HFFc6 (cell line): ENCODE measurements at regions not wholly inside any gene's neighbourhood (a gene's known extent, or its start where the extent isn't known, plus 50 kb on each side); places are given as distances from the start of the nearest gene placed in this dataset.

ENCODE experiments used
- DNase-seq: peaks from one replicate; pipeline ENCODE4 v3.0.0-alpha.2; 2018
- H3K27ac Mint-ChIP-seq: 2 replicates; pipeline ENCODE4 v1.8.0; 2020; ENCODE audit warnings: mild to moderate bottlenecking, mixed read lengths
- H3K27me3 Mint-ChIP-seq: 2 replicates; pipeline ENCODE4 v1.8.0; 2021; ENCODE audit warnings: mild to moderate bottlenecking, moderate library complexity, mixed read lengths; ENCODE audit not compliant: insufficient read depth
- H3K36me3 Mint-ChIP-seq: 2 replicates; pipeline ENCODE4 v1.8.0; 2021; ENCODE audit warnings: low read depth, mixed read lengths
- H3K4me1 Mint-ChIP-seq: 2 replicates; pipeline ENCODE4 v1.8.0; 2020; ENCODE audit warnings: low read depth, mixed read lengths
- H3K4me3 Mint-ChIP-seq: 2 replicates; pipeline ENCODE4 v1.8.0; 2020; ENCODE audit warnings: mild to moderate bottlenecking, moderate library complexity, mixed read lengths
- H3K9me3 Mint-ChIP-seq: 2 replicates; pipeline ENCODE4 v1.8.0; 2020; ENCODE audit warnings: mild to moderate bottlenecking, mixed read lengths
- TF ChIP-seq, protein P1 (sequence below): fragments of 200-600 bp; sonication (generic); IDR thresholded peaks from 2 replicates; pipeline ENCODE4 v1.5.0; 2021; ENCODE audit warnings: antibody characterized with exemption, mild to moderate bottlenecking

DNA sequence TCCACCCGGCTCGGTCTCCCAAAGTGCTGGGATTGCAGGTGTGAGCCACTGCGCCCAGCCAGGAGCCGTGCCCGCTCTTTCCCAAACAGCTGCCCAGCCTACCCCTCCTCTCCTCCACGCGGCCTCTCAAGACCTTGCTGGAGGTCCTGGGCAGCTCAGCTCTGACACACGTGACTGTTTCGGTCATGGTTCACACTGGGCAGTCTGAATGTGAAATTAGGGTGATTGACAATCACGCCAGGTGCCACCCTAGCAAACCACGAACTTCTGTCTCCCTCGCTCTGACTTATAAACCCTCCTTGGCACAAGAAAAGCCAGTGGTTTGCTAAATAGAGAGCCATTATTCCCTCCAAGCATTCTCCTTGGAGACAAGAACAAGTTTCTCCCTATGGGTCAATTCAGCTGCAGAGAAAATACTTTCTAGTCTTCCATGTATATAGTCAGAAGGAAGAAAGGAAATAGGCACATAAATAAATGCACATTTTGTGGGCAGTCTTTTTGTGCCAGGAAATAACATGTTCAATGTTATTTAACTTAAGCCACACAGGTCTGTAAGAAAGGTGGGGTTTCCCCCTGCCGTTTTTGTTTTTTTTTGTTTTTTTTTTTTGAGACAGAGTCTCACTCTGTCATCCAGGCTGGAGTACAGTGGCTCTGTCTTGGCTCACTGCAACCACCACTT, 121.9 kb upstream of the MEF2A start:
- Mint-ChIP-seq H3K36me3 (no peaks in the 10 kb centered on the region), H3K9me3 (no peaks in the 10 kb centered on the region), H3K27me3 (peaks cover 2% of the 10 kb centered on the region), H3K4me3 (no peak overlapping the region), H3K4me1 (peaks cover 22% of the 10 kb centered on the region), H3K27ac (no peak overlapping the region)
- TF ChIP-seq, protein P1, sequence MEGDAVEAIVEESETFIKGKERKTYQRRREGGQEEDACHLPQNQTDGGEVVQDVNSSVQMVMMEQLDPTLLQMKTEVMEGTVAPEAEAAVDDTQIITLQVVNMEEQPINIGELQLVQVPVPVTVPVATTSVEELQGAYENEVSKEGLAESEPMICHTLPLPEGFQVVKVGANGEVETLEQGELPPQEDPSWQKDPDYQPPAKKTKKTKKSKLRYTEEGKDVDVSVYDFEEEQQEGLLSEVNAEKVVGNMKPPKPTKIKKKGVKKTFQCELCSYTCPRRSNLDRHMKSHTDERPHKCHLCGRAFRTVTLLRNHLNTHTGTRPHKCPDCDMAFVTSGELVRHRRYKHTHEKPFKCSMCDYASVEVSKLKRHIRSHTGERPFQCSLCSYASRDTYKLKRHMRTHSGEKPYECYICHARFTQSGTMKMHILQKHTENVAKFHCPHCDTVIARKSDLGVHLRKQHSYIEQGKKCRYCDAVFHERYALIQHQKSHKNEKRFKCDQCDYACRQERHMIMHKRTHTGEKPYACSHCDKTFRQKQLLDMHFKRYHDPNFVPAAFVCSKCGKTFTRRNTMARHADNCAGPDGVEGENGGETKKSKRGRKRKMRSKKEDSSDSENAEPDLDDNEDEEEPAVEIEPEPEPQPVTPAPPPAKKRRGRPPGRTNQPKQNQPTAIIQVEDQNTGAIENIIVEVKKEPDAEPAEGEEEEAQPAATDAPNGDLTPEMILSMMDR = no peak
- no peak for DNase-seq

DNA sequence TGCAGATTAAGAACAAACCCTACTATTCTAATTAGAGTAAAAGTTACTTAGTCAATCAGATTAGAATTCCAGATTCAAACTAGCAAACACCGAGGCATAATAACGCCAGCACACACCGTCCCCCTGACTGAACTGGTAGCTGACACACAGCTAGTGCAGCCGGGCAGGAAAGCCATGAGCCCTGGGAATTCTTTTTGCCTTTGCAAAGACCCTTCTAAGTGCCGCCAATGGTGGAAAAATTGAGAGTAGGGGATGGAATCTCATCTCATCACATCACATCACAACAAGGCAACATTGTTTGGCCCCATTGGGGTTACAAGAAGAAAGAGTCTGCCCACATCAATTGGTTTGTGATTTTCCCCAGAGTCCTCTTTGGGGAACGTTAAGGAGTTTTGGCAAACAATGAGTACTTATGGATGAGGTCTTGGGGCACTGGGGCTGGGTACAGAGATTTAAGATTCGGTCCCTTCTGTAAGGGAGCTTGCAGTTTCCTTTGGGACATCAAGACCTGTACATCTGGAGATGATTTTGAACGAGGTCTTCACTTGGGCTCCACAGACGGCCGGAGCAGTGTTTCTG, 120.4 kb upstream of the MEF2A start:
- peaks cover 29% of the 10 kb centered on the region for H3K4me1 Mint-ChIP-seq
- peaks cover 4% of the 10 kb centered on the region for H3K27me3 Mint-ChIP-seq
- TF ChIP-seq, protein P1 = no peak
- H3K36me3 Mint-ChIP-seq = no peaks in the 10 kb centered on the region
- DNase-seq = no peak
- H3K4me3 Mint-ChIP-seq = no peak overlapping the region
- H3K27ac Mint-ChIP-seq = no peak overlapping the region
- no peaks in the 10 kb centered on the region for H3K9me3 Mint-ChIP-seq

DNA sequence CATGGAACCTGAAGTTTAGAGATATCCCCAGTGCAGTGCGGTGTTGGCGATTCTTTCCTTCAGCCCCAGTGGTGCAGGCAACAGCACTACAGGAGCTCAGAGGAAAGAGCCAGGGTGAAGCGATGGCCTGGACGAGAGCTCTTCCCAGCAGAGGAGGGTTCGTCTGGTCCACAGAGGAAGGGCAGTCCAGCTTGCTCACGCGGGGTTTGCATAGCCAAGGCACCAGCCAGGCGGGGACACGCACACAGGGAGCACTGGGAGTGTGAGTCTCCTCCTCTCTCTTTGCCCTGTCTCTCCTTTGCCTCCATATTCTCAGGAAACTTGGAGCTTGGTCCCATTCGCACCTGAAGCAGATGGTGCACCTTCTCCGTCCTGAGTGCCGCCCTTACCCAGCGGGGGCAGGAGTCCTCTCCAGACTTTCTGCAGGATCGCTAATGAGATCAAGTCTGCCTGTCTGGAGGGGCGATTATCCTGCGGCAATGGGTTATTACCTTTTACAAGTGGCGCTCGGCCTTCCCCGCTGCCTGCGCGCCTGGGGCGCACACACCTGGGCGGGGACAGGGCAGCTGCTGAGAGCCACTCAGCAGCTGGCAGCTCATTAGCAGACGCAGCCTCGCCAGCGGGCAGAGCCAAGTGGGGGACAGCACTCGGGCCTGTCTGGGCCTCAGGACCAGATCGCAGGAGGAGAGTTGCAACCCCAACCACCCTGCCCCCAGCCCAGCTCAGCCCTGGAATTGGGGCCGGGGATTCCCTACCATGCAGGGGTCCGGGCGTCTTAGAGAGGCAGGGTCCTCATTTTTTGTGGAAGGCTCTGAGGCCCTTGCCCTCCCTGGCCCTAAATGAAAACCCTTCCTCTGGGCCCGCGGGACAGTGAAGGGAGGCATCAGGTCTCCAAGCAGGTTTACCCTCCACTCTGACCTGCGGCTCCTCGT, 119.0 kb upstream of the MEF2A start:
- Mint-ChIP-seq H3K27ac (no peak overlapping the region), H3K27me3 (peaks cover 1% of the 10 kb centered on the region; the same call in 1 of the 2 replicates), H3K4me3 (no peak overlapping the region), H3K4me1 (peaks cover 20% of the 10 kb centered on the region), H3K36me3 (no peaks in the 10 kb centered on the region), H3K9me3 (no peaks in the 10 kb centered on the region)
- TF ChIP-seq, protein P1 = no peak
- DNase-seq = no peak

- peaks cover 1% of the 10 kb centered on the region; the same call in 1 of the 2 replicates for H3K27me3 Mint-ChIP-seq
- no peak overlapping the region for H3K4me3 Mint-ChIP-seq
- H3K9me3 Mint-ChIP-seq = no peaks in the 10 kb centered on the region
- TF ChIP-seq, protein P1 = no peak
- no peak overlapping the region for H3K27ac Mint-ChIP-seq
- peaks cover 17% of the 10 kb centered on the region for H3K4me1 Mint-ChIP-seq
- H3K36me3 Mint-ChIP-seq = no peaks in the 10 kb centered on the region
- no peak for DNase-seq
Observed at GRCh38 chr15:99447497-99448371, 118.0 kb upstream of the MEF2A start.

DNA sequence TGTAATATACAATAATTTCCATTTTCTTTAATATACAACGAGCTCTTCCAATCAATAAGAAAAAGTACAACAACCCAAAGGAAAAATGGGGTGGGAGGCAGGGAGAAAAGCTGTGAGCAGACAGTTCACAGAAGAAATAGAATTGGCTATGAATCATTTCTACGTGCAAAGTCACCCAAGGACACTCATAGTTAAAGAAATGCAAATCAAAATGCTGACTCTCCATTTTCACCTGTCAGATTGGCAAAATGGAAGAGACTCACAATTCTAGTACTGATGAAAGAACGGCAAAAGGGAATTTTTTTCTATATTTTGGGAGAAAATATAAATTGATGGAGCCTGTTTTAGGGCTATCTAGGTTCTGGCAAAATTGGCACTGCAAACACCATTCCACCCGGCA, 116.3 kb upstream of the MEF2A start:
- Mint-ChIP-seq H3K4me3 (no peak overlapping the region), H3K27me3 (peaks cover 1% of the 10 kb centered on the region), H3K27ac (no peak overlapping the region), H3K36me3 (no peaks in the 10 kb centered on the region), H3K4me1 (peaks cover 31% of the 10 kb centered on the region), H3K9me3 (no peaks in the 10 kb centered on the region)
- TF ChIP-seq, protein P1 = no peak
- no peak for DNase-seq
